HG02884 (cell line): ENCODE measurements at regions not wholly inside any gene's neighbourhood (a gene's known extent, or its start where the extent isn't known, plus 50 kb on each side); places are given as distances from the start of the nearest gene placed in this dataset.

Experiments
- ATAC-seq: cut with Tn5 transposase; IDR thresholded peaks from one replicate; pipeline ENCODE4 v1.9.1; 2021; ENCODE audit warnings: mild to moderate bottlenecking, moderate library complexity; ENCODE audit not compliant: unreplicated experiment

DNA sequence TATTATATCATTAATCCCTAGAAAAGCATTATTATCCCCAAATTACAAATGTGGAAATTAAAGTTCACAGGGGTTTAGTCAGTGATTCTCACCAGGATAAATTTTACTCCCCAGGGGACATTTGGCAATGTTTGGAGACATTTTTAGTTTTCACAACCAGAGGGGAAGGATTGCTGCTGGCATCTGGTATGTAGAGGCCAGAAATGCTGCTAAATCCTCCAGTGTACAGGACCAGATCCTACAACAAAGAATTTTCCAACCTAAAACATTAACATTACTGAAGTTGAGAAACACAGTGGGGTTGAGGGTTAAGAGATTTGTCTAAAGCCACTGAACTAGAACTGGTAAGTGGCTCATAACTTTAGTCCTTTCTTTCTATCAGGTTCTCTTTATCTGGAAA lies 162.0 kb upstream of the SYT6 start:
- ATAC-seq, result no peak

DNA sequence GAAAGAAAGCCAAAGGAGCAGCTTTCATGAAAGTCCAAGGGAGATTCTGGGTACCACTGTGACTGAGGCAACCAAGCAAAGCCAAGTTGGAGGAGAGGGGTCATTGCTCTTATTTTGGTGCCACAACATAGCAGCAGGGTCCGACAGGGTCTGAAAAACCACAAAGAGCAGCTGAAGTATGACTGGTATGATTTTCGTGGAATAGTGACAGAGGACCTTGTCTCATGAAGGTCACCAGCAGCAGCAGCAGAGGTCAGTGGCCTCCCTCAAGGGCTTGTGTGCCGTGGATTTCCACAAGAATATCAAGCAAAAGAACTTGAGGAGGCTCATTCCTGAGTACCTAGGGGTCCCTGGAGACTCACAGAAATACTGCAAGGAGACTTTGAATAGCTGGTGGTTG lies 160.9 kb upstream of the SYT6 start:
- ATAC-seq, result no peak

DNA sequence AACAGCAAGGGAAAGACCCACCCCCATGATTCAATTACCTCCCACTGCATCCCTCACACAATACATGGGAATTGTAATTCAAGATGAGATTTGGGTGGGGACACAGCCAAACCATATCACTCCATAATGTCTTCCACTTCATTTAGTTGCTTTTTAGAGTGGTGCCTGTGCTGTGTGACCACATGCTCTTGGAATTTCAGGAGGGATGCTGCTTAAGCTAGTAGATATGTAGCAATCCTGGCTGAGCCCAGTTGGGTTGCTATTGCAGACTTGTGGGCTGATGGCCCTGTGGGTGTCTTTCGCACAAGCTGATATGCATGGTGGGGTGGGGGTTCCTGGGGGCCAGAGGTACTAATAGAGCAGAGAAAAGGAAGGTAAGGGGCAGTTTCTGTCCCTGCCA lies 160.4 kb upstream of the SYT6 start:
- ATAC-seq, result no peak

DNA sequence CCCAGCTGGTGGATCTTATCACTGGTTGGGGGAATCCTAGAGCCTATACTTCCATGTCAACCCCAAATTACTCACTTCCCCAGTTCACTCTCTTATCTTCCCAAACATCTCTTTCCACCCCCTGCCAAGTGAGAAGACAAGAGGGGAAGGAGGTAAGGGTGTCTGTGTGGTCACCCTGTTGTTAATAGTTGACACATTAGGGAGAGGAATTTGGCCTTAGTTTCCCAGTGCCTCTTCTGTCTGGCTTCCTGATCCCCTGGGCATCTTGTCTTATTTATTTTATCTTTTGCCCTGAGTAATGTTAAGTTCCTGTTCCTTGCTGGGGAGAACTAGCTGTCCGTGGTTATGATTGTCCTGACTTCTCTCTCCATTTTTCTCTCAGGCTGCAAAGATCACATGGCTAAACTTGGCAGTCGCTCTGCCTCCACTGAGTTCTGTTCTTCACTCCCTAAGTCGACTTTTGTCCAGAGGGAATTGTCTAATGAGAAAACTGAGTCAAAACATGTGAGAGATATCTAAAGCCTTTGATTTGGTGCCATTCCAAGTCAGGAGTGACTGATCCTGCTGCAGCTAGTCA lies 157.1 kb upstream of the SYT6 start:
- no peak for ATAC-seq

DNA sequence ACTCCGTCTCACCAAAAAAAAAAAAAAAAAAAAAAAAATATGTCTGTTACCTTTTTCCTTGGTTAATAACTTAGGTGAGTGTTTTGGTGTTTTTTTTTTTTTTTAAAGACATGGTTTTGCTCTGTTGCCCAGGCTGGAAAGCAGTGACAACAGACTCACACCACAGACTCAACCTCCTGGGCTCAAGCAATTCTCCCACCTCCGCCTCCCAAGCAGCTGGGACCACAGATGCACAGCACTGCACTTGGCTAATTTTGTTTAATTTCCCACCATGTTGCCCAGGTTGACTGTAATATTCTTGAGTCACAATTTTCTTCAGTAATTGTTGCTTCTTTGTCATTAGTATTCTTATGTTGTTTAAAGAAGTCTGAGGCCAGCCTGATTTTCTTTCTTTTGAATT lies 149.2 kb upstream of the SYT6 start:
- ATAC-seq, result no peak

DNA sequence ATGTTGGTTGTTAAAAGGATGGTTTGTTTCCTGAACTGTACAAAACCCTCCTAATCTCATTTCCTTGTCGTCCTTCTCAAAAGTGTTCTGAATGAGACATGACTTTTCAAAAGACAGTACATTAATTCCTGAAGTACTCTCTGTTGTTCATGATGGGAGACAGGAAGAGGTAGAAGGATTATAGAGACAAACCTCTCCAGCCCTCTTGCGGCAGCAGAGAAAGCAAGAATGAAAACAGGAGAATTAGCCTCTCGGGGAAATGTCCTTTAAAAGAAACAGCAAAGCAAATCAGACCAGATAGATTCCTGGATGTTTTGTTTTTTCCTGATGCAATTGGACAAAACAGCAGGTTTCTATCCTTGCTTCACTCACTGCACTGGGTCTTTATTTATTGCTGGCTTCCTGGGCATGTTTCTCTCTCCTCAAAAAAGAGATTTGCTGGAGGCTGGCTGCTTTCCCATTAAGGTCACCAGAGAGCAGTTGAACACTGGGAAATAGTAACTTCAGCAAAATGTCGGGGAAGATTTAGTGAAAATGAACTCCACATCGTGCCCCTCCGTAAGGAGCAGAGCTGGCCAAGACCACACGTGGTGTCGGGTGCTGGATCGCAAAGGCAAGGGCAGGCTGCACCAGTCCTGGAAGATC lies 145.8 kb upstream of the SYT6 start:
- ATAC-seq, result no peak

DNA sequence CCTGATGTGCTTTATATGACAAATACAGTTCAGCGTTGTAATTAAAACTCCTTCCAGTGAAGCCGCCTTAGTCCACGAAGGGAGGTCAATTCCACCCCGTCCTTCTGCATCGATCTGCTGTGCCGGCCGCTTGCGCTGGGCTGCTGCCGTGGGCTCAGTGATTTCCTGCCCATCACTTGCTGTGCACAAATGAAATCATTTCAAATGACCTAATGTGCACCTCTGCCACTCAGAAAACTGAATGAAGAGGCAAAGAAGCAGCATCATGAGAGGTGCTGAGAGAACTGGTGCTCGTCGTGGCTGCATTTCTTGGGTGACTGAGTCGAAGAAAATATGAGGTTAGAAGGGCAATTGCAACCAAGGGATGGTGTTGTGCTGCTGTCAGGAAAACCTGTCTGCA lies 144.3 kb upstream of the SYT6 start:
- ATAC-seq, result no peak

DNA sequence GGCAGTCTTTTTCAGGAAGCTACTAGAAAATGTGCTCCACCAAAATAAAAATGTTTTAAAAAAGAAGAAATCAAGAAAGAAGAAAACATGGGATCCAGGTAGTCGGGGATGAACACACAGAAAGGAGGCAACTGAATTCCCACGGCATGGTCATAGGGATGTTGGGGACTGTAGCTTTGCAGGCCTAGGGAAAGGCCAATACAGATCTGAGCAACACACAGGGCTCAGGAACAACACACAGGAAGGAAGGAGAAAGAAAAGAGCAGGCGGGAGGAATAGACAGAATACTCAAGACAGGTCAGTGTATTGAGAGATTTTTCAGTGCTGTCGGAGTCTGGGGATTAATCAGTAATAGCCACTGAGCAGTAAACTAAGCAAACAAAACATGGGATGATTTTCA lies 142.7 kb upstream of the SYT6 start:
- no peak for ATAC-seq

DNA sequence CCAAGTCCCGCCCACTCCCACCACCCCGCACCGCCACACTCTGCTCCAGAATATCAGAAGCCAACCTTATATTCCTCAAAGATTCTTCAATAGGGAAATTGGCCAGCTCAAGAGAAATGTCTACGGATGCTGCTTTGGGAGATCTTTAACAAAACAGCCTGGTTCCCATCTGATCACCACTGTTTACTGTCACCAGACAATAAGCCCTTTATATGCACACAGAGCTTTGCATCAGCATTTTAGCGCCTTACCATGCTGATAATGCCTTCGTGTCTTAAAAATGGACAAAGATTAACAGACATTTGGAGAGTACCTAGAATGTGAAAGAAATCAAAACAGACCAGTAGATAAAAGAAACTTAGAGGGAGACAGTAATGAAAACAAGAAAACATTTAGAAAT lies 141.7 kb upstream of the SYT6 start:
- no peak for ATAC-seq

DNA sequence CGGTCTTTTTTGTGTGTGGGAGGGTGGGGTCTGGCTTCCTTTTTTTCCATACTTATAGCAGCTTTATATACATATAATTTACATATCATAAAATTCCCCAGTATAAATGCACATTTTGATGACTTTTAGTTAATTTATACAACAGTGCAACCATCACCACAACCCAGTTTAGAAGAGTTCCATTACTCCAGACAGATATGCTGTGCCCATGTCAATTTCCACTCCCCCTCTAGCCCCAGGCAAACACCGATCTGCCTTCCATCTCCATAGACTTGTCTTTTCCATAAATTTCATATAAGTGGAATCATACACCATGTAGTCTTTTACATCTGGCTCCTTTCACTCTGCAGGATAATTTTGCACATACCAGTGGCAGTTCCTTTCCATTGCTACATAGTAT lies 139.2 kb upstream of the SYT6 start:
- no peak for ATAC-seq

DNA sequence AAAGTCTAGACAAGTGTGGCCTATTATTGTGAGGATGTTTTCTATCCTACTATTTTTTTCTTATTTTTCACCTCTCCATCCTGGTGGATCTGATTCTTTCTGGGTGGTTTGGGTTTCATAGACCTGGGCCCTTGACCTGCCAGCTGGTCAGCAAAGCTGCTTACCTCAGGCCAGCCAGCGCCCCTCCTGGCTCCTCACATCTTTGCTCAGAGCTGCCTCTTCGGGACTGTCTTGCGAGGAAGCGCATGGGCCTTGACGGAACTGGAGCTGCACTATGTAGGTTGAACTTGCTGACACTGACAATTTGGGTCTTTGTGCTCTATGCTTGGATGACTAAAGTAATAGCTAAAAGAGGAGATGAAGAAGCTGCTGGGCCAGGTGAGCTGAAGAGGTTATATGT lies 138.5 kb upstream of the SYT6 start:
- no peak for ATAC-seq

DNA sequence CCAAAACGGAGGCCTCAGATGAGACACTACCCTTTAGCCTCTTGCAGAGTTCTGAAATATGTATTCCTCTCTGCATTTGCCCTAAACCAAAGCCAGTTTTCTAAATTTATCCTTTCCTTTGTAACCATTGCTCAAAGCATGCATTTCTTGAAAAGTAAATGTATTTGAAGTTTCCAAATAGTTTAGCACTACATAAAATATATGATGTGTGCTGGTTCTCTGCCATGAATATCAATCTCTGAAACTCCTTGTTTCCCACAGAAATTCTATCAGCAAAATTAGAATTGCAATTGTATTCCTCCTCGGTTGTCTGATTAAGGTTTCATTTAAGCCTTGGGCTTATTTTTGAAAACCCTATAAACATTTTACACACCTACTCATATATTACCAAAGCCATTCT lies 137.1 kb upstream of the SYT6 start:
- no peak for ATAC-seq

DNA sequence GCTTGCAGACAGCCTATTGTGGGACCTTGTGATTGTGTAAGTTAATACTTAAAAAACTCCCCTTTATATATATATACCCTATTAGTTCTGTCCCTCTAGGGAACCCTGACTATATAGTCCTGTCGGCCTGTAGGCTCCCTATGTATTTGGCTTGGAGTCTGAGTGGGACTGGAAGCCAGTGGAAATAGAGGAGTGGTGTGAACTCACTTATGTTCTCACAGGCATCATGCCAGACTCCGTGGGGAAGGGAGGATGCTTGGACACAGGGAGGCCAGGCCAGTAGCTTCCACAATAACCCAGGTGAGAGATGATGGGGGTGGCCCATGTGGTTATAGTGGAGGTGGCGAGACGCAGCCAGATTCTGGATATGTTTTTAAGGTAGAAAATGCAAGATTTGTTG lies 136.7 kb upstream of the SYT6 start:
- ATAC-seq, result no peak

DNA sequence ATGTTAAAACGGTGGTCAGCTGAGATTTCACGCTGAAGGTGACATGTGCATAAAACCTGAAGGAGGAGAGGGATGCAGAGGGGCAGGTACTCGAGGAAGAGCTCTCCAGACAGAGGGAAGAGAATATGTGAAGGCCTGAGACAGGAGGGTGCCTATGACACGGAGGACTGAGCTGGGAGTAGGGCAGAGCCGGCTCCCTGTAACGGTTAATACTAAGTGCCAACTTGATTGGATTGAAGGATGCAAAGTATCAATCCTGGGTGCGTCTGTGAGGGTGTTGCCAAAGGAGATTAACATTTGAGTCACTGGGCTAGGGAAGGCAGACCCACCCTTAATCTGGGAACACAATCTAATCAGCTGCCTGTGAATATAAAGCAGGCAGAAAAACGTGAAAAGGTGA lies 136.2 kb upstream of the SYT6 start:
- no peak for ATAC-seq

DNA sequence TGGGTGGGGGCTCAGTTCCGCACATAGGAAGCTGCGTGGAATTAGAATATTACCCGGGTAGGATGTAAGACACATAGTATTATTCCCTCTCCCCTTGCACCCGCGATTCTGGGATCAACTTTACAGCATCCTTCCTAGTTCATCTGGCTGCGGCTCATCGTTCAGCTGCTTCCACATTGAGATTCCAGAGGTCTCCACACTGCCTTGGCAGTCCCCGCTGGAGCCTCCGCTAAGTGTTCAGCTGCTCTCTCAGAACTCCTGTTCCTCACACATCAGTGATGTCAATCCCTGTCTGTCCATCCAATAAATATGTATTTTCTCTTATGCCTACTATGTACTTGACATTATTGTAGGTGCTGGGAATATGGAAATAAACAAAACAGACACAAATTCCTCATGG lies 135.6 kb upstream of the SYT6 start:
- no peak for ATAC-seq

DNA sequence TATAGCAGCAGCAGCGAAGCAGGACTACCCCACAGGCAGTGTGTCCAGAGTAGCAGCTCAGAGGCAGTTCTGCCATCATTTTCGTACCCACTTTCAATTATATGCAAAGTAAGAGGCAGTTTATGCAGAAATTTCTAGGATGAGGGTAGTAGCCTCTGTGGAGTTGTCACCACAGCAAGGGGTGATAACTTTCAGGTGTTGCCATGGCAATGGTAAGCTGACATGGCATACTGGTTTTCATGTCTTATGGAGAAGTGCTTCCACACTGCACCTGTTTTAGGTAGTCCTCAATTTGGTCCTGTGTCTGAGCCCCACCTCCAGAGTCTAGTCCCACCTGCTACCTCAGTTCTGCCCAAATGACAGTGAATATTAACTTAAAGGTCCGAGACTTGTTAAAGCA lies 133.3 kb upstream of the SYT6 start:
- ATAC-seq, result no peak

DNA sequence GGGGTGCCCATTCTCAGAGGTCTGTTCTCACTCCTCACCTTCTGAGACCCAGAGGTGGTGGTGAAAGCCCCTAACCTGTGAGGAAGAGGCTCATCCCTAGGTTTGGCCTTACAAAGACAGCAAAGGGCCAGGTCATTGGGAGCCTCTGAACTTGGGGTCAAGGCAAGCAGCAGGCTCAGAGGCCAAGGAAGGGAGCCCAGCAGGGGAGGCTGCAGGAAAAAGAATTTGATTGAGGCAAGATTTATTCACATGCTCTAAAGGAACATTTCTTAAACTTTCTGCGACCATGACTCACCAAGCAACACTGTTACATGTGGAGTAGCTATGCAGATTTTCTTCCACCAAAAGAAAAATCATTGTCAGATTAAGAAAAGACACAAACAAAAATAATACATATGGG lies 132.5 kb upstream of the SYT6 start:
- no peak for ATAC-seq

DNA sequence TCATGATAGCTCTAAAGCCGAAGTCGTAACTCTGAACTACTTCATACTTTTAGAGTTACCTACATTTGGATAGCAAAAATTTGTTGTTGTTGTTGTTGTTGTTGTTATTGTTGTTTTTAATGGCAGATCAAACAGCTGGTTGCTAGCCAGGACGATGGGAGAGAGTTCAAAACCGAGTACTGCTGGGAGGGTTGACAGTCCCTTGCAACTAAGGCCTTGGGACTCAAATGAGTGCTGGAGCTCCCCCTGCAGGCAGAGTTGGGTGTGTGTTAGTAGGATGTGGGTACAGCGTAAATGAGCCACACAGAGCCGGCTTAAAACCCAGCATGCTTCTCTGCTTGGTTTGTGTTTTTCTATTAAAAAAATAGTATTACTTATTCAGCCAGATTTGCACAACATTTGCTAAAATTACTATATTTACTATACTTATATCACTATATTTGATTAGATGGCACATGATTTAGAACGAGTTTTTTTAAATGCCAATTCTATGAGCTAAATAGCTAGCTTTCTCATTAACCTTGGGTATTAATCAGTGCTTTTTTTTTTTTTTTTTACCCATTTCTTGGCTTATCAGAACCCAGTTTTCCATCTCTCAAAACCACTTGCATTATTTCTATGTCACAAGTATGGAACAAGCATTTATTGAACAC lies 129.2 kb upstream of the SYT6 start:
- peak; percentile 94 for ATAC-seq

DNA sequence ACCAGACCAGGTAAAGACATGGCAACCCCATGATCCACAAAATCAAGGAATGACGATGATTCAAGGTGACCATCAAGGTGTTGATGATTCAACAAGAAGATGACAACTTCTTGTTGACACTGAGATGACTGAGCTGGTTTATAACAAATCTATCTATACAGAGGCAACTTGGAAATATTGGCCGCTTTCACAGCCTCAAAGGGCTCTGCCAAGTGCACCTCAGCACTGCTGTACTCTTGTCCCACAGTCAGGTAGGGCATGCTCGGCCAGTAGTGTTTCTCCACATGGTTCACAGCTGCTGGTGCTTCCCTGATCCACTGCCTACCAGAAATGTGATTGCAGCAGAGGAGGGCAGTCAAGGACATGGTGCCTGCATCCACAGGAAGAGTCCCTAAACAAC lies 125.2 kb upstream of the SYT6 start:
- ATAC-seq, result no peak

DNA sequence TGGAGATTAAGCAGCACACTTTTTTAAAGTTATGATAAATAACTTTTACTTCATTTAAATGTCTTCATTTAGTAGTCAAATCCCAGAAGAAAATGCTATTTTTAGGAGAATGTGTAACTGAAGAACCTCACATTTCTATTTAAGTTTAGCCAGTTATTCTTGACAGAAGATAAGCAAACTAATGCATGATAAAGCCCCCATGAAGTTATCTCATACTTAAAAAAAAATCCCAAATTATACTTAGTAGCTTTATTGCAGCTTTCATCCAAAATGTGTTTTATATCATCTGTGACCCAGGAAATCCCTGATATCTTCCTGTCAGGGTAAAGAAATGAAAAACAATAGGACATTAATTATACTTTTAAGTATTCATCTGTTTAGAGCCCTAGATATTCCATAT lies 124.8 kb upstream of the SYT6 start:
- ATAC-seq, result no peak

DNA sequence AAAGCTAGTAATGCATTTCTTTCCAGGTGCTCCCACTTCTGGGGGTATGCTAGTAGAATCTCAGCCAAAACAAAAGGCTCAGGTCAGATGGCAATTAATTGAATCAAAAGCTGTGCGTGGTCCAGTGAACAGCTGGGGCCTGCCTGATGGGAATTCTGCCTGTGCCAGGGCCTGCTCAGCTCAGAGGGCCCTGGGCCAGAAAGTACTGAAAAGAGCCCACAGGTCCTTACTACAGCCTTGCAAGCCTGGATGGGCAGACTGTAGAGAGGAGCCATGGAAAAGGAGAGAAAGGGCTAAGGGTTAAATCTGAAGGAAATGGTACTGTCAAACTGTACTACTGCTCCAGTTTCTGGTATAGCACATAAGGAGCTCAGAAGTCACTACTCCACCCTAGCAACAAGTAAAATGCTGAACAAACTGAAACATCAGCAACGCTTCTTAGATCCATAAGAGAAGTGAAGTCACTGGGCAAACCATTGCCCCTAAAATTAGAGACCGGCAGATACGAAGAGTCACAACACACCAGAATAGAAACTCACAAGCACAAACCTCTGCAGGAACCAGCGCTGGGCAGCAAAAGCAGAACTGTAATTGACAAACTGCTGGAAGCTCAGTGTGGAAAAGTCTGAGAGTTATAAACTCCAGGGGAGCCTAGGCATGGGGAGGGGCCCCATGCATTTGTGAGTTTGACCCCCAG lies 121.1 kb upstream of the SYT6 start:
- ATAC-seq, result no peak

DNA sequence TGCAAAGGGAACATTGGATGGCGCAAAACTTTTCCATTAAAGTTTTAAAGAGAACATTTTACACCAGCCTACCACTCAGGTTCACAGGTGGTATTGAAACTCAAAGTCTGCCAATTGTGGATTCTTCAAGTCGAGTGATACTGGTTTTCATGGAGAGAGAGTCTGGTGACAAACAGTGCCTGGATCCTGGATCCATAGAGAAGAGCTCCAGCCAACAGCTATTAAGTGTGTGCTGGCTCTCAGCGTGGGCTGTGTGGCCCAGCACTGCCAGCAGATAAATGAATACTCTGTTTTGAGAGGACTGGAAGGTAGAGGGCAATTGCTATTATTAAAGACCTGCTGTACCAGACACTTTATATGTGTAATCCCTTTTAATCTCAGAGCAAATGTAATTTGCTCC lies 118.9 kb upstream of the SYT6 start:
- ATAC-seq, result no peak
